Lung (tissue), 11 donors: ENCODE measurements at regions not wholly inside any gene's neighbourhood (a gene's known extent, or its start where the extent isn't known, plus 50 kb on each side); places are given as distances from the start of the nearest gene placed in this dataset.

Experiments
- ATAC-seq: fragments of 200-7000 bp; cut with Tn5 transposase; one replicate; pipeline ENCODE4 v1.9.1; 2020; ENCODE audit warnings: moderate number of reproducible peaks; ENCODE audit not compliant: insufficient read depth, low FRiP score
- DNase-seq, 3 donors: peaks; one replicate each; pipeline ENCODE4 v3.0.0-alpha.2; 2013 to 2017
- H3K27ac ChIP-seq, 2 donors: one replicate each; pipeline ENCODE4 v1.5.1; 2013; ENCODE audit warnings: mild to moderate bottlenecking in 2 of 2, moderate library complexity in 2 of 2, control low read depth in 1 of 2, inconsistent platforms in 1 of 2, low read depth in 1 of 2, low read length in 1 of 2
- H3K27me3 ChIP-seq, 3 donors: one replicate each; pipeline ENCODE4 v1.5.1; 2013; ENCODE audit warnings: low read length in 2 of 3; ENCODE audit not compliant: control insufficient read depth in 3 of 3, insufficient read depth in 3 of 3
- H3K36me3 ChIP-seq, 4 donors: one replicate each; pipeline ENCODE4 v1.5.1; 2013; ENCODE audit warnings: low read length in 4 of 4, mild to moderate bottlenecking in 1 of 4, moderate library complexity in 1 of 4; ENCODE audit not compliant: control insufficient read depth in 4 of 4, insufficient read depth in 4 of 4
- H3K4me1 ChIP-seq, 5 donors: one replicate each; pipeline ENCODE4 v1.5.1; 2013; ENCODE audit warnings: low read length in 5 of 5, mild to moderate bottlenecking in 2 of 5, moderate library complexity in 1 of 5; ENCODE audit not compliant: control insufficient read depth in 5 of 5, insufficient read depth in 5 of 5
- H3K4me3 ChIP-seq: one replicate; pipeline ENCODE4 v1.5.1; 2013; ENCODE audit warnings: mild to moderate bottlenecking, control low read depth, moderate library complexity
- H3K9ac ChIP-seq, 2 donors: one replicate each; pipeline ENCODE4 v1.5.1; 2013; ENCODE audit warnings: low read length in 2 of 2, control low read depth in 1 of 2; ENCODE audit not compliant: insufficient read depth in 1 of 2
- H3K9me3 ChIP-seq, 4 donors: one replicate each; pipeline ENCODE4 v1.5.1; 2013; ENCODE audit warnings: low read length in 3 of 4, mild to moderate bottlenecking in 1 of 4, moderate library complexity in 1 of 4; ENCODE audit not compliant: control insufficient read depth in 4 of 4, insufficient read depth in 3 of 4
- CTCF ChIP-seq: IDR thresholded peaks from 2 replicates; pipeline ENCODE4 v1.5.1; 2012; ENCODE audit warnings: mild to moderate bottlenecking; ENCODE audit errors: control extremely low read depth, extremely low read depth
- WGBS, 2 donors: extraction: QIAGEN DNeasy Blood & Tissue Kit; methylation state at CpG; one replicate each; pipeline ENCODE4 v1.1.7; 2013; 5-methylcytosine and 5-hydroxymethylcytosine counted together
- donor health status: control.
- donor health status: control.
- donor health status: Bipolar disorder and iron deficiency.
- donor health status: healthy.
- donor health status: DM: yes; HTN: yes; CAD: no.

GRCh38 chr22:49532869-49533802 is 294.5 kb downstream of the BRD1 start:
- WGBS, 2 donors: 82 to 92% methylated on average over 22 of the region's 22 CpGs
- no peak for ATAC-seq
- H3K4me1 ChIP-seq: peaks cover 0 to 5% (median 0%) of the 10 kb centered on the region in 5 donors
- no peak overlapping the region for H3K4me3 ChIP-seq
- no peaks in the 10 kb centered on the region for H3K36me3 ChIP-seq
- TF ChIP-seq CTCF: no peak
- DNase-seq: no peak
- no peaks in the 10 kb centered on the region for H3K9me3 ChIP-seq
- no peaks in the 10 kb centered on the region for H3K27me3 ChIP-seq
- H3K9ac ChIP-seq: no peak overlapping the region
- no peak overlapping the region for H3K27ac ChIP-seq

- H3K36me3 ChIP-seq: no peaks in the 10 kb centered on the region
- H3K27me3 ChIP-seq: no peaks in the 10 kb centered on the region
- H3K9me3 ChIP-seq: peaks cover 0 to 9% (median 0%) of the 10 kb centered on the region in 4 donors
- H3K27ac ChIP-seq: no peak overlapping the region
- TF ChIP-seq CTCF: no peak
- H3K4me1 ChIP-seq: peaks cover 0 to under 1% (median 0%) of the 10 kb centered on the region in 5 donors
- no peak overlapping the region for H3K9ac ChIP-seq
- no peak for ATAC-seq
- 75 to 80% methylated on average over 11 of the region's 11 CpGs for WGBS, 2 donors
- H3K4me3 ChIP-seq: no peak overlapping the region
- no peak for DNase-seq
Observed at GRCh38 chr22:49531368-49531791, 296.3 kb downstream of the BRD1 start.

- ATAC-seq (no peak), DNase-seq (no peak)
Observed at GRCh38 chr22:49530671-49531367, 296.9 kb downstream of the BRD1 start.

More at GRCh38 chr22:49530671-49531367, 296.9 kb downstream of the BRD1 start:
- Histone ChIP-seq H3K9ac (no peak overlapping the region), H3K36me3 (no peaks in the 10 kb centered on the region), H3K27ac (no peak overlapping the region), H3K9me3 (peaks cover 0 to 9% (median 0%) of the 10 kb centered on the region in 4 donors), H3K4me3 (no peak overlapping the region), H3K4me1 (no peaks in the 10 kb centered on the region), H3K27me3 (no peaks in the 10 kb centered on the region)
- no peak for TF ChIP-seq CTCF
- WGBS, 2 donors: 88 to 89% methylated on average over 19 of the region's 19 CpGs
